Right lobe of liver (tissue), 6 donors: ENCODE measurements at regions not wholly inside any gene's neighbourhood (a gene's known extent, or its start where the extent isn't known, plus 50 kb on each side); places are given as distances from the start of the nearest gene placed in this dataset.

Experiments
- ATAC-seq, 4 donors: fragments of 200-7000 bp; cut with Tn5 transposase; one replicate each; pipeline ENCODE4 v1.9.1; 2020; ENCODE audit warnings: mild to moderate bottlenecking in 4 of 4, moderate library complexity in 4 of 4
- DNase-seq, 3 donors: peaks; one replicate each; pipeline ENCODE4 v3.0.0-alpha.2; 2020
- H3K27ac ChIP-seq, 3 donors: fragments of 200-600 bp; one replicate each; pipeline ENCODE4 v1.8.0; 2022
- H3K27me3 ChIP-seq, 2 donors: fragments of 200-600 bp; one replicate each; pipeline ENCODE4 v1.8.0; 2022
- H3K36me3 ChIP-seq, 4 donors: fragments of 200-600 bp; sonication (generic) in 1 of 4; one replicate each; pipeline versions ENCODE4 v1.5.1 to v1.8.0; 2017 to 2022; ENCODE audit warnings: control low read depth in 1 of 4
- H3K4me1 ChIP-seq, 4 donors: fragments of 200-600 bp; sonication (generic) in 1 of 4; one replicate each; pipeline versions ENCODE4 v1.5.1 to v1.8.0; 2017 to 2022; ENCODE audit warnings: control low read depth in 1 of 4
- H3K4me3 ChIP-seq, 3 donors: fragments of 200-600 bp; one replicate each; pipeline ENCODE4 v1.8.0; 2022
- H3K9me3 ChIP-seq, 4 donors: fragments of 200-600 bp; sonication (generic) in 1 of 4; one replicate each; pipeline versions ENCODE4 v1.5.1 to v1.8.0; 2017 to 2022; ENCODE audit warnings: control low read depth in 1 of 4
- CTCF ChIP-seq, 4 donors: fragments of 200-600 bp in 3 of 4; fragments of 450-650 bp in 1 of 4; IDR thresholded peaks; one replicate each; pipeline versions ENCODE4 v1.5.1 to v1.8.0; 2016 to 2022; ENCODE audit warnings: antibody characterized with exemption in 4 of 4, mild to moderate bottlenecking in 2 of 4
- POLR2A ChIP-seq: fragments of 450-650 bp; IDR thresholded peaks from one replicate; pipeline ENCODE4 v1.6.1; 2017; ENCODE audit warnings: antibody characterized with exemption, mild to moderate bottlenecking
- WGBS: methylation state at CpG from one replicate; pipeline ENCODE4 v1.1.6; 2018; ENCODE audit warnings: low coverage, low lambda C conversion rate; ENCODE audit not compliant: insufficient coverage; ENCODE audit errors: missing lambda C conversion rate; 5-methylcytosine and 5-hydroxymethylcytosine counted together
- intact Hi-C, 2 donors: fragments of 100-400 bp; cut with DNase I; formaldehyde crosslinking; loops; one replicate each; pipeline versions ENCODE4 v1.11.2 to v1.14.1; 2022
- small RNA-seq, 2 experiments: library from RNA; depleted of rRNA; stranded (forward); fragments of <200 nt; gene quantifications; one replicate each; pipeline ENCODE3, GENCODE V24; 2016
- donor health status: DM: no; HTN: yes; CAD: no.
- donor health status: DM: no; HTN: no; CAD: no.
- donor health status: DM: no; HTN: no; CAD: no.
- donor health status: DM: no; HTN: yes; CAD: no.
- donor health status: DM: no; HTN: yes; CAD: no.

GRCh38 chr6:51553246-51554015, 534.0 kb downstream of the PKHD1 start:
- no peaks in the 10 kb centered on the region for H3K9me3 ChIP-seq
- ATAC-seq (no peak), DNase-seq (no peak)
- H3K4me3 ChIP-seq: no peak overlapping the region
- no peaks in the 10 kb centered on the region for H3K4me1 ChIP-seq
- no peak overlapping the region for H3K27ac ChIP-seq
- WGBS: 76% methylated on average over 11 of the region's 19 CpGs
- intact Hi-C loops: no loop called here
- H3K27me3 ChIP-seq: no peaks in the 10 kb centered on the region
- TF ChIP-seq POLR2A (no peak), CTCF (IDR thresholded peaks at IDR 0.05) (no peak)
- no peaks in the 10 kb centered on the region for H3K36me3 ChIP-seq

GRCh38 chr6:51554029-51554428, 533.4 kb downstream of the PKHD1 start:
- intact Hi-C loops: no loop called here
- DNase-seq: no peak

GRCh38 chr6:51559059-51559458, 528.4 kb downstream of the PKHD1 start:
- no peaks in the 10 kb centered on the region for H3K36me3 ChIP-seq
- DNase-seq: peak; percentile 24 to 53 (median 52)
- no peaks in the 10 kb centered on the region for H3K9me3 ChIP-seq
- no peak overlapping the region for H3K27ac ChIP-seq
- no peaks in the 10 kb centered on the region for H3K27me3 ChIP-seq
- H3K4me3 ChIP-seq: no peak overlapping the region
- no peaks in the 10 kb centered on the region for H3K4me1 ChIP-seq
- intact Hi-C loops: no loop called here
- TF ChIP-seq POLR2A (no peak), CTCF (IDR thresholded peaks at IDR 0.05) (peak; percentile 47 to 68 (median 66))
- WGBS: 21% methylated on average over 2 of the region's 2 CpGs
- ATAC-seq: peak; percentile 93 to 98 (median 96)

More at GRCh38 chr6:51554029-51554428, 533.4 kb downstream of the PKHD1 start:
- Histone ChIP-seq H3K4me1 (no peaks in the 10 kb centered on the region), H3K27me3 (no peaks in the 10 kb centered on the region), H3K27ac (no peak overlapping the region), H3K9me3 (no peaks in the 10 kb centered on the region), H3K4me3 (no peak overlapping the region), H3K36me3 (no peaks in the 10 kb centered on the region)
- TF ChIP-seq CTCF (IDR thresholded peaks at IDR 0.05) (no peak), POLR2A (no peak)
- ATAC-seq: no peak
- WGBS: 37% methylated on average over 3 of the region's 3 CpGs

- no peaks in the 10 kb centered on the region for H3K36me3 ChIP-seq
- H3K27me3 ChIP-seq: no peaks in the 10 kb centered on the region
- H3K4me1 ChIP-seq: no peaks in the 10 kb centered on the region
- intact Hi-C loops: no loop called here
- H3K9me3 ChIP-seq: no peaks in the 10 kb centered on the region
- TF ChIP-seq CTCF (IDR thresholded peaks at IDR 0.05) (no peak), POLR2A (no peak)
- ATAC-seq (peak in 2 of 4 donors; percentile 25 to 36), DNase-seq (no peak)
- no peak overlapping the region for H3K27ac ChIP-seq
- 13% methylated on average over 1 of the region's 1 CpG for WGBS
- no peak overlapping the region for H3K4me3 ChIP-seq
Observed at GRCh38 chr6:51562198-51562597, 525.2 kb downstream of the PKHD1 start.

Small RNA genes in the stretch of these regions (small RNA-seq; reads per million reads assigned to genes)
- gene RF00572: 0.10 to 0.13 reads per million in 2 experiments
